SH-SY5Y (cell line): ENCODE measurements at regions not wholly inside any gene's neighbourhood (a gene's known extent, or its start where the extent isn't known, plus 50 kb on each side); places are given as distances from the start of the nearest gene placed in this dataset.

Experiments used
- GATA2 ChIP-seq: IDR thresholded peaks from 2 replicates; pipeline ENCODE4 v1.6.1; 2011; ENCODE audit warnings: mild to moderate bottlenecking, low read depth, low read length
- GATA3 ChIP-seq: IDR thresholded peaks from 2 replicates; pipeline ENCODE4 v1.6.1; 2011; ENCODE audit warnings: low read depth, mild to moderate bottlenecking, low read length, moderate library complexity

DNA sequence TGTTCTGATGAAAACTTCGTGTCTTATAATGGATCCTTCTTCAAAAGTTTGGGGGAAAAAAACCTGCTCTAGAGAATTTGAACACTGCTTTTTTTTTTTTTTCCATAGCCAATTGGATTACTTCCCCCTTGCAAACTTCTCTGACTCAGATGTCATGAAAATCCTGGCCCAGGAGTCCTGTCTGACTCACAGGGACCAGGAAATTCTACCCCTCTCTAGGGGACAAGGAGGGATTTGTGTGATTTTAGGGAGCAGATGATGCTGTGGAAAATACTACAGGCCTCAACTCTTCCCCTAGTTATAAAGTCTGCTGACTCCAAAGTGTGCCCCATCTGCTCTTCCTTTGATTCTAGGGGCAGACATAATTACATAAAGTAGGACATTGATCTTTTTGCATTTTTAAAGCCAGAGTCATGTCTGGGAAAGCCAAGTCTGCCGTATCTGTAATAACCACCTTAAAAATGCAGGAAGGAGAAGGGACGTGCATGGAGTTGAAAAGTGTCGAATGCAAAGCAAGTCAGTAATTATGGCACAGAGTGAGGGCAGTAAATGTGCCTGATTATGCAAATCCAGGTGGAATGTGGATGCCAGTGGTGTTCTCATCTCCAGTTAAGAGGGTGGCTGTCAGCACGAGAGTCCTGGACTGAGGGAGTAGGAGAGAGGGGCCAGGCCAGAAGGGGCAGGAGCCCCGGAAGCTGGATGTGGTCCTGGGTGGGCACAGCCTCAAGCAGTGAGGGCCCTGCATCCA is 144.3 kb upstream of the SULF2 start:
- TF ChIP-seq GATA3 (no peak), GATA2 (no peak)

DNA sequence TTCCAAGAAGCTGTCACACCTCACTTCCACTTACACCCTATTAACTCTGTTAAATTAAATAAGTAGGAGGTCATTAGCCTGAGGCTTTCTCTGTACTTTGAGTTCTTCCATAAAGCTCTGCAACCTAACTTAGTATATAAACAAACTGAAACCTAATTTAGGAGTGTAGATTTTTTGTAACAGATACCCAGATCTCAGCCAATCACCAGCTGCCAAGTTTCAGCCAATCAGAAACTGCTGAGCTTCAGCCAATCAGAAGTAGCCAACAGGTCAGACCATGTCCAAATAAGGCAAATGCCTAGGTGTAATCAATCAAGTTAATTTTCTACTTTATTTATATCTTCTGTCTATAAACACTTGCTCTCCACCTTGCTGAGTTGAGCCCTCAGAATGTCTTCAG is 142.7 kb upstream of the SULF2 start:
- no peak for TF ChIP-seq GATA3

DNA sequence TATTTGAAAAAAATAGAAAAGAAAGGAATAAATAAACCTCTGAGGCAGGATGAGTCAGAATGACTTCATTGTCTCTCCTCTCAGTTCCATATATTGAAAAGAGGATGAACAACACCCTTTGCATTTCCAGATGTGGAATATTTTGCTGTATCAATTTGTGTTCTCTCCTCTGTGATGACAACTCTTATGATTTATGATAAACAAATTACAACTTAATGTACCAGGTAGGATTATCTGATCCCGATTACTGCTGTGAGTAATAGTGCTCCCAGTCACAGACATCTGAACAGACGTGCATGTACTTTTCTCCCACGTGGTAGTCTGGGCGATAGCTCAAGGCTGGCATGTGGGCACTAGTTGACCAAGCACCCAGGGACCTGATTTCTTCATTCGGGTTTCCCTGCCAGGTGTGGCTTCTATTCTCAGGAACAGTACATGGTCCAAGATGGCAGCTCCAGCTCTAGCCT is 142.1 kb upstream of the SULF2 start:
- TF ChIP-seq GATA3 (no peak), GATA2 (no peak)

DNA sequence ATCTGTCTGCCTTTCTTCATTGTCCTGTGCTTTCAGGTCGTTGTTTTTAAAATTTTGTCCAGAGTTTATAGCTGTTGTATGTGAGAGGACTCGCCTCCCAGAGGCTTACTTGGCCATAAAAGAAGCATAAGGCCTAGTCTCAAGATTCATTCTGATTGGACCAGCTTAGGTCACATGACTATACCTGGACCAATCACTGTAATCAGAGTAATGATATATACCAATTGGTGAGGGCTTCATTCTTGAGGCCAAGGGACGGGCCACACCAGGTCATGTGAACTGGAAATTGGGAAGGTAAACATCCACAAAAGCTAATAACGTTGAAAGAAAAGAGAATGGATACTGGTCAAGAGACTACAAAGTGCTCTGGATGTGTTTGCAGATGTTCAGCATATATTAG is 141.4 kb upstream of the SULF2 start:
- TF ChIP-seq GATA2 = no peak
- TF ChIP-seq GATA3 = no peak

DNA sequence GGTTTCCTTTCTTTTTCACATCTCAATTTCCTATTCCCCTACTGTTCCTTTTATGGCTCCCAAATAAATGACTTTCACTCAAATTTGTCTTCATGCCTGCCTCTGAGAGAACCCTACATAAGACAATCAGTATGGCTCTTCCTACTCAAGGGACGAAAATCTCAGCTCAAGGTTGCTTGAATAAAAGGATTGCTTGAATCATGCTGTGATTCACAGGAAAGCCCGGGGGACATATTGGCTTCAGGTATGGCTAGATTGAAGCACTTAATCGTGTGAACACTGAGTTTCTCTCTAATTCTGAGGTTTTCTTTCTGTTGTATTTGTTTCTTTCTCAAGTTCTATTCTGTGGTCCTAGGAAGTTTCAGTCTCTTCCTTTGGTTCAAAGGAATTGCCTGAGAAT is 140.3 kb upstream of the SULF2 start:
- no peak for TF ChIP-seq GATA2
- no peak for TF ChIP-seq GATA3

DNA sequence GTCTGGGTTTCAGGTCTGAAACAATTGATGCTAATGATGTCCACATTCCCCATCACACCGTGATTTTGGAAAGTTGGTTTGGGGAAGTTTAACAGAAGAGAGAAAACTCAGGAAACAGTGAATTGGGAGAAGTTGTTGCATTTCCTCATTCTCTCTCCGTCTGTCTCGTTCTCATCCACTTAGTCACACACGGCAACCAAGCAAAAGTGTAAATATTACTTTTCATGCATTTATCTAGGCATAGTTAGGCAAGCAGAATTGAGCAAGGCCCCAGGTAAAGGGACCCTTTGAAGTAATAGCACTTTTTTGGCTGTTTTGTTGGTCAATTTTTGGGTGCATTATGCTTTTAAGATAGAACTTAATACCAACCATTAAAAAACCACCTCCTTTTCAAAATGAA is 137.0 kb upstream of the SULF2 start:
- no peak for TF ChIP-seq GATA3
- TF ChIP-seq GATA2 = no peak

DNA sequence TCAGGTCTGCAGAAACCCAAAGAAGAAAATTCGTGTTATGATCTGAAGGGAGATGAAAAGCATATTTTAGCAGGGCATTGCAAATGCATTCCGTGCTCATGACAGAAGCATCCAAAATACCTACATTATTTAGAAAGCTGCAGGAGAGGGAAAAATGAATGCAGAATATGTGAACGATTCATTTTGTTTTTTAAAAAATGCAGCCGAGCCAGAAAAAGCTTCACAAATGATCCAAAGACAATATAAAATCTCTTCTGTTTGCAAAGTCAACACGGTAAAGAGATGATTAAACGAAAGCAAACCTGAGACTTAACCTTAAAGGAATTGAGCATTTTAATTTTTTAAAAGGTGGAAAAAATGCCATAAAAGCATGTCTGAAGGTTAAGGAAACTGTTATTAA is 136.1 kb upstream of the SULF2 start:
- TF ChIP-seq GATA2 = no peak
- no peak for TF ChIP-seq GATA3

DNA sequence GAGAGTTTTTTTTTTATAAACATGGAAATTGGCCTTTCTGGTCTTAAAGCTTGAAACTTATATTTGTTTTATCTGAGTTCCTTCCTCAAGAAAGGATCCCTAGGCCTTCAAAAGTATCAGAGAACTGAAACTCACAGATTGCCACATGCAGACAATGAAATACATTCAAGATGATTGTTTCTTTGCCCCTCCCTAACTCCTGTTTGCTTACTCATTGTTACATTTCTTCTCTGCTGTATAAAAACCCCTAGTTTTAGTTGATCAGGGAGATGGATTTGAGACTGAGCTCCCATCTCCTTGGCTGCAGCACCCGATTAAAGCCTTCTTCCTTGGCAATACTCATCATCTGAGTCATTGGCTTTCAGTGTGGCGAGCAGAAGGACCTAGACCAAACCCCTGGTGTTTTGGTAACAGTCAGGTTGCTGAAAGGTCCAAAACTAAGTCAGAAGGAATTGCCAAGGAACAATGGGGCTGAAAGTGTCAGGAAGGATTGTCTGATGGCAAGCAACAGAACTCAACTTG is 132.3 kb upstream of the SULF2 start:
- no peak for TF ChIP-seq GATA3
- TF ChIP-seq GATA2 = no peak

DNA sequence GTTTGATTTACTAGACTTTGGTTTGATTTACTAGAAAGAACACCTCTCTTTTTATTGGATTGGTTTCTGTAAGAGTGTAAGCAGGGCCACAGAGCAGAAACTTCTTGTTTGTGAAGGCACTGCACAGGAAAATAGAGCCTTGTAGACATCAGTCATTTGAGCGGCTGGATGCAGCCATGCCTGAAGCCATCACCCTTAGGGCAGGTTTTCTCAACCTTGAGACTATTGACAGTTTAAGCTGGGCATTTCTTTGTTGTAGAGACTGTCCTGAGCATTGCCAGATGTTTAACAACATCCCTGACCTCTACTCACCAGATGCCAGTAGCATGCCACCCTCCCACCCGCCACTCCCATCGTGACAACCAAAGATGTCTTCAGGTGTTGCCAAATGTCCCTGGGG is 130.2 kb upstream of the SULF2 start:
- TF ChIP-seq GATA3 (no peak), GATA2 (no peak)

DNA sequence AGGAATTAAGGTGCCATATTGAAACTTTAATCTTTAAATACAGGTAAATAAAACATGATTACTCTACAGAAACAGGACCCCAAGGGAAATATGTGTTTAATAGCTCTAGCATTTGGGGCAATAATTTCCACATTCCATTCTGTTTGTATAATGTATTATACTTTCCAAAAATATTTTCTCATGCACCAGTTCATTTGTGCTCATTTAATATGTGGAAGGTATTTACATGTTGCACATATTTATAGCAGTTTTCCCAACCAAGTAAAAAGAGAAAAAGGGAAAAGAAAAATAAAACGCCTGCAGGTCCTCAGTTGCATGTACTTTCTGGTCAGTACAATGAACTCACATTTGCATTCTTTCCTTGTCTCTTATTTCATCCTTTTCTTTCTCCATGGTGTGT is 129.5 kb upstream of the SULF2 start:
- TF ChIP-seq GATA2 (no peak), GATA3 (no peak)

DNA sequence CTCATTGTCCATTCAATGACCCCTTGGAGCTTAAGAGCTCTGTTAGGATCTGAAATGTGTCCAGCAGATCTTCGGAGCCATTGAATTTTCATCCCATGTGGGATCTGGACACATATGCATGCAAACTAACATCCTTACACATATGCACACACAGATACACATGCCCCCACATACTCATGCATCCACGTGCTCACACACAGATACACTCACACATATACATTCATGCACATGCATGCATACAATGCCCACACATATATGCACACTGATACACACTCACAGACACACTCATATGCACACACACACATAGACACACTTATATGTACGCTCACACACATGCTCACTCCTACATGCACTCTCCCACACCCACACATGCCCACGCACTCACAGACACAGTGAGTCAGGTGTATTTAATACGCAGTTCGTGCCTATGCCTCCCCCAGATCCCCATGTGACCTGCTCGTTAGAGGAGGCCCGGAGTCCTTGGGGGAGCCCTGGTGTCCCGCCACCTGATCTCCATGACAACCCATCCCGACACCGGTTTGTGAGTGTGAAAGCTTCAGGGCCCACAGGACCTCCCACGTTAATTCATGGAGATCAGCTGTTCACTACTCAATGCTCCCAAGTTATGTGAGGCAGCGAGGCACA is 121.9 kb upstream of the SULF2 start:
- TF ChIP-seq GATA2 (no peak), GATA3 (no peak)

DNA sequence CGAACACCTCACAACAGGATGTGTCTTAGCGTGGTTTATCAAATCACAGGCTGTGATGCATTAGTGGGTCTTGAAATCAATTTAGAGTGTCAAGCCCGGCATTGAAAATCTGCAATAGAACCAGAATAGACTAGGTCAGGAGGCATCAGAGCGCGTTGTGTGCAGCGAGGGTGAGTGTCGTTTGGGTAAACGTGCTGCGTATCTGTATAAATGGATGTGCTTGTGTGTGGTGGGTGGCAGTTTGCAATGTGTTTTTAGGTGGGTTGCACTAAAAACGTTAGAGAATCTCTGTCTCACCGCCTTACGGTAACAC is 121.0 kb upstream of the SULF2 start:
- no peak for TF ChIP-seq GATA2
- TF ChIP-seq GATA3 = no peak

DNA sequence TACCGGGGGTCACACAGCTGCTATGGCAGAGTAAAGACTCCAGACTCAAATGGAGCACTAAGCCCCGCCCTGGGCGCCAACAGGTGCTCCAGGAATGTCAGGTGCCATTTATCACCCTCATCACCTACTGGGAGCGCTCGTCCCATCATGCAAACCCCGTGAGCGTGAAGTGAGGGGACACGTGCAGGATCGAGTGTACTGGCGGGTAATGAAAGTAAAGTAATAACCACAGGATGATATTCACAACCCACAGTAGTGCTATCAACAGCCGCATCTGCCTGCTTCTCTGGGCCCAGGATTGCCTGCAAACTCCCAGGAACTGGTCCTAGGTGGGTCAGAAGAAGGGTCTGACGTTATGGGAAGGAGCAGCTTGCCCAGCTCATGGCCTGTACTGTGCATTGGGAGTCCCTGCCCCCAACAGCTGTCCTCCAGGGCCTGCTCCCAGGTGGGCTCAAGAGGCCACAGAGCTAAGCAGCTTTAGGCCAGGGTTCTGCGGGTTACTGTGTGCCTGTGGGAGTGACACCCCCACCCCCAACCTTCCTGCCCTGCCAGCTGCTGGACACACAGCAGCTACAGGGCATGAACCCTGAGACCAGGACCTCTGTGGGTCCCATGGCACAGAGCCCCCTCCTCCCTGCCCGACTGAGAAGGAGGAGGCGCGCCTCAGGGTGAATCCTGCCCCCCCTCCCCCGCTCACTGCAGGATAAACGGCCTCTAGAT is 120.5 kb upstream of the SULF2 start:
- TF ChIP-seq GATA2 = no peak
- TF ChIP-seq GATA3 = no peak

DNA sequence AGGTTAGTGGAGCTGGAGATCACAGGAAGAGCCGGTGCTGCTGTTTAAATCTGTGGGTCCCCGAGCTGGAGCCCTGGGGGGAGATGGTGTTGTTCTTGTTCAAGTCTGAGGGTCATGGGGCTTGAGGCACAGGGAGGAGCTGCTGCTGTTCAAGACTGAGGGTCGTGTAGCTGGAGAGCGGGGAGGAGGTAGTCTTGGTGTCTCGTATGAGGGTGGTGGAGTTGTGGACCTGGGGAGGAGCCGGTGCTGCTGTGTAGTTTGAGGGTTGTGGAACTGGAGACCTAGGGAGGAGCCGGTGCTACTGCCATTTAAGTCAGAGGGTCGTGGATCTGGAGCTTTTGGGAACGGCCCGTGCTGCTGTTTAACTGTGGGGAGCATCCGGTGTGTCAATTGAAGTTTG is 112.2 kb upstream of the SULF2 start:
- TF ChIP-seq GATA3 (no peak), GATA2 (no peak)

DNA sequence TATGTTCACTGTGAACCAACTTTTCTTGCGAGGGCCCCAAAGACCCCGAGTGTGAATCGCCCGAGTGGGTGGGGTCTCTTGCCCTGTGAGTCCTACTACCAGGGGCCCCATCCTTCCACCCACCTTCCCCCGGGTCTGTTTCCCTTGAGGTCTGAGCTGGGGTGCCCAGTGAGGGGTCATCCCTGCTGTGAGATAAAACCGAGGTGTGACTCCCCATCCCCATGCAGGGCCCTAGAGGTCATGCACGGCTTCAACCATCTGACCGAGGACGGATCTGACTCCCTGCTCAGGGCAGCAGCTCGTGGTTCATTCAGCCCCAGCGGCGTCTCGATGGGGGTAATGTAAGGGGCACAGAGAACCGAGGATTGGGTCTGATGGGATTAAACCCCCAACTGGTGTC is 103.1 kb upstream of the SULF2 start:
- TF ChIP-seq GATA2 = no peak
- TF ChIP-seq GATA3 = no peak
